Right lobe of liver (tissue), 6 donors: ENCODE measurements at regions not wholly inside any gene's neighbourhood (a gene's known extent, or its start where the extent isn't known, plus 50 kb on each side); places are given as distances from the start of the nearest gene placed in this dataset.

ENCODE experiments used
- ATAC-seq, 4 donors: fragments of 200-7000 bp; cut with Tn5 transposase; one replicate each; pipeline ENCODE4 v1.9.1; 2020; ENCODE audit warnings: mild to moderate bottlenecking in 4 of 4, moderate library complexity in 4 of 4
- DNase-seq, 3 donors: peaks; one replicate each; pipeline ENCODE4 v3.0.0-alpha.2; 2020
- H3K27ac ChIP-seq, 3 donors: fragments of 200-600 bp; one replicate each; pipeline ENCODE4 v1.8.0; 2022
- H3K27me3 ChIP-seq, 2 donors: fragments of 200-600 bp; one replicate each; pipeline ENCODE4 v1.8.0; 2022
- H3K36me3 ChIP-seq, 4 donors: fragments of 200-600 bp; sonication (generic) in 1 of 4; one replicate each; pipeline versions ENCODE4 v1.5.1 to v1.8.0; 2017 to 2022; ENCODE audit warnings: control low read depth in 1 of 4
- H3K4me1 ChIP-seq, 4 donors: fragments of 200-600 bp; sonication (generic) in 1 of 4; one replicate each; pipeline versions ENCODE4 v1.5.1 to v1.8.0; 2017 to 2022; ENCODE audit warnings: control low read depth in 1 of 4
- H3K4me3 ChIP-seq, 3 donors: fragments of 200-600 bp; one replicate each; pipeline ENCODE4 v1.8.0; 2022
- H3K9me3 ChIP-seq, 4 donors: fragments of 200-600 bp; sonication (generic) in 1 of 4; one replicate each; pipeline versions ENCODE4 v1.5.1 to v1.8.0; 2017 to 2022; ENCODE audit warnings: control low read depth in 1 of 4
- POLR2A ChIP-seq: fragments of 450-650 bp; IDR thresholded peaks from one replicate; pipeline ENCODE4 v1.6.1; 2017; ENCODE audit warnings: antibody characterized with exemption, mild to moderate bottlenecking
- WGBS: methylation state at CpG from one replicate; pipeline ENCODE4 v1.1.6; 2018; ENCODE audit warnings: low coverage, low lambda C conversion rate; ENCODE audit not compliant: insufficient coverage; ENCODE audit errors: missing lambda C conversion rate; 5-methylcytosine and 5-hydroxymethylcytosine counted together
- intact Hi-C, 2 donors: fragments of 100-400 bp; cut with DNase I; formaldehyde crosslinking; loops; one replicate each; pipeline versions ENCODE4 v1.11.2 to v1.14.1; 2022
- TF ChIP-seq, protein P1 (sequence below), 4 donors: fragments of 200-600 bp in 3 of 4; fragments of 450-650 bp in 1 of 4; IDR thresholded peaks; one replicate each; pipeline versions ENCODE4 v1.5.1 to v1.8.0; 2016 to 2022; ENCODE audit warnings: antibody characterized with exemption in 4 of 4, mild to moderate bottlenecking in 2 of 4
- donor health status: DM: no; HTN: yes; CAD: no.
- donor health status: DM: no; HTN: no; CAD: no.
- donor health status: DM: no; HTN: no; CAD: no.
- donor health status: DM: no; HTN: yes; CAD: no.
- donor health status: DM: no; HTN: yes; CAD: no.

DNA sequence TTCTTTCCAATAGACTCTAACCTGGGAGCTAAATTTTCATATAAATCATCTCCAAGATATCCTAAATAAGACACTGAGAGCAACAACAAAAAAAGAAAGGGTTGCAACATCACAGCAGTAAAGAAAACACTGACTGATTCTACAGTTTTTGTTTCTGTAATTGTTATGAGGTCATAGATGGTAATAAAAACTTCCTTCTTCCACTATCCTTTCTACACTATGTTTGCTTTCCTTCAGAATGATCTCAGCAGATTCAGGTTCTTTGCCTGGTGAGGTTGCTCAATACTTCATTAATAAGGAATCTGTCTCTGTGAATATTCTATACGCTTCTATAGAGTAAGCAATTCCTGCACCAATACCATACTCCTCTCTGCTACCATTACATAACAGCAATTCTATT, 835.6 kb upstream of the GRAMD2B start:
- DNase-seq: no peak
- WGBS: 90% methylated on average over 1 of the region's 1 CpG
- TF ChIP-seq POLR2A: no peak
- TF ChIP-seq, protein P1, sequence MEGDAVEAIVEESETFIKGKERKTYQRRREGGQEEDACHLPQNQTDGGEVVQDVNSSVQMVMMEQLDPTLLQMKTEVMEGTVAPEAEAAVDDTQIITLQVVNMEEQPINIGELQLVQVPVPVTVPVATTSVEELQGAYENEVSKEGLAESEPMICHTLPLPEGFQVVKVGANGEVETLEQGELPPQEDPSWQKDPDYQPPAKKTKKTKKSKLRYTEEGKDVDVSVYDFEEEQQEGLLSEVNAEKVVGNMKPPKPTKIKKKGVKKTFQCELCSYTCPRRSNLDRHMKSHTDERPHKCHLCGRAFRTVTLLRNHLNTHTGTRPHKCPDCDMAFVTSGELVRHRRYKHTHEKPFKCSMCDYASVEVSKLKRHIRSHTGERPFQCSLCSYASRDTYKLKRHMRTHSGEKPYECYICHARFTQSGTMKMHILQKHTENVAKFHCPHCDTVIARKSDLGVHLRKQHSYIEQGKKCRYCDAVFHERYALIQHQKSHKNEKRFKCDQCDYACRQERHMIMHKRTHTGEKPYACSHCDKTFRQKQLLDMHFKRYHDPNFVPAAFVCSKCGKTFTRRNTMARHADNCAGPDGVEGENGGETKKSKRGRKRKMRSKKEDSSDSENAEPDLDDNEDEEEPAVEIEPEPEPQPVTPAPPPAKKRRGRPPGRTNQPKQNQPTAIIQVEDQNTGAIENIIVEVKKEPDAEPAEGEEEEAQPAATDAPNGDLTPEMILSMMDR (IDR thresholded peaks at IDR 0.05): no peak
- H3K27me3 ChIP-seq: no peaks in the 10 kb centered on the region
- no peak overlapping the region for H3K27ac ChIP-seq
- no peak overlapping the region for H3K4me3 ChIP-seq
- no peaks in the 10 kb centered on the region for H3K36me3 ChIP-seq
- intact Hi-C loops: no loop called here
- ATAC-seq: no peak
- H3K4me1 ChIP-seq: peaks cover 0 to 19% (median 0%) of the 10 kb centered on the region in 4 donors
- H3K9me3 ChIP-seq: no peaks in the 10 kb centered on the region

DNA sequence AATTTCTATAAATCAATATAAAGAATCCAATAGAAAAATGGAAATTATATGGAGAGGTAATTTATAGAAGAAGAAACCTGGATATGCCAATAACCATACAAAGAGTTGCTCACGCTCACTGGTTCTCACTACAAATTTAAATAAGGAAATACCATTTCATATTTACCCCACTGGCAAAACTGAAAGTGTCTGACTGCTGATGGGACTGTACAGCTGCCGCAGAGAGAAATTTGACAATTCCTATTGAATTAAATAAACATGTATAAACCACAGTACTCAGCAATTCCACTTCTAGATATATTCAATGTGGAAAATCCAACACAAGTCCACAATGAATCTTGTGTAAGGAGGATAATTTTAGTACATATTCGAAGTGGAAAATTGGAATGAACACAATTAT, 830.4 kb upstream of the GRAMD2B start:
- H3K27ac ChIP-seq: no peak overlapping the region
- H3K36me3 ChIP-seq: no peaks in the 10 kb centered on the region
- 59% methylated on average over 3 of the region's 3 CpGs for WGBS
- intact Hi-C loops: no loop called here
- ATAC-seq: no peak
- no peaks in the 10 kb centered on the region for H3K9me3 ChIP-seq
- no peak for DNase-seq
- TF ChIP-seq, protein P1 (IDR thresholded peaks at IDR 0.05): no peak
- no peak for TF ChIP-seq POLR2A
- no peaks in the 10 kb centered on the region for H3K27me3 ChIP-seq
- no peaks in the 10 kb centered on the region for H3K4me1 ChIP-seq
- no peak overlapping the region for H3K4me3 ChIP-seq

DNA sequence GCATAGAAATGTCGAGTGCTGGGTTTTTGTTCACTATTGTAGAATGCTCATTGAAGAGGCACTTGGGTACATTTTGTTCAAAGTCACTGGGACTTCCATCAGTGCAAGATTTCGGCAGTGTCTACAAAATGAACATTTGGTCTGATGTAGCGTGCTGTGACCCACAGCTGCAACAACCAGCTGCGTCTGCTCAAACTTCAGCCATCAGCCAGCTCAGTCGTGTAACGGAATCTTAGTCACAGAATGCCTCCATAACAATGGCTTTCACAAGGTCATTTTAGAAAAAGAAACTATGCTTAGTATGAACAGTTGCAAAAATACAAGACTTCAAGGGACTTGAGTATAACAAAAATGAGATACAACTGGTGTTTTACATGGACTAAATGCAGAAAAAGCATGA, 828.1 kb upstream of the GRAMD2B start:
- TF ChIP-seq, protein P1 (IDR thresholded peaks at IDR 0.05): no peak
- no peak for TF ChIP-seq POLR2A
- Histone ChIP-seq H3K36me3 (no peaks in the 10 kb centered on the region), H3K27ac (no peak overlapping the region), H3K4me3 (no peak overlapping the region), H3K9me3 (no peaks in the 10 kb centered on the region), H3K4me1 (no peaks in the 10 kb centered on the region), H3K27me3 (no peaks in the 10 kb centered on the region)
- DNase-seq: no peak
- 62% methylated on average over 6 of the region's 6 CpGs for WGBS
- ATAC-seq: no peak
- intact Hi-C loops: no loop called here

DNA sequence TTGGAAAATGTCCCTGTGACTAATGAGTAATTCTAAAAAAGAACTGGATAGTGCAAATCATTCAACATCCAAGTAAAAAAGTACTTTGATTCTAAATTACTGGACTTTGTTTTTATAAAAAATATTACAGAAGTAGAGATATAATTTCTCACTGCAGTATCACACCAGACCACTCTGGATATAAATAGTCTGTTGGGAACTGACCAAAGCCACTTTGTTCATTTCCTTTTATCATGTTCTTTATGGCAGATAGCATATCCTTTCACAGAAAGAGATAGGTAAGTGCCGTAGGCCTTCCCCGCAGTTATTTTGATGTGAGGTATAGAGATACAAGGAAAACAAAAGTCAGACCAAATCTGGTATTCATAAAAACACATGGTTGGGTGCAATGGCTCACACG, 827.4 kb upstream of the GRAMD2B start:
- DNase-seq (no peak), ATAC-seq (no peak)
- Histone ChIP-seq H3K9me3 (no peaks in the 10 kb centered on the region), H3K27ac (no peak overlapping the region), H3K4me1 (no peaks in the 10 kb centered on the region), H3K27me3 (no peaks in the 10 kb centered on the region), H3K36me3 (no peaks in the 10 kb centered on the region), H3K4me3 (no peak overlapping the region)
- TF ChIP-seq, protein P1 (IDR thresholded peaks at IDR 0.05): no peak
- TF ChIP-seq POLR2A: no peak
- intact Hi-C loops: no loop called here
- 86% methylated on average over 2 of the region's 3 CpGs for WGBS

DNA sequence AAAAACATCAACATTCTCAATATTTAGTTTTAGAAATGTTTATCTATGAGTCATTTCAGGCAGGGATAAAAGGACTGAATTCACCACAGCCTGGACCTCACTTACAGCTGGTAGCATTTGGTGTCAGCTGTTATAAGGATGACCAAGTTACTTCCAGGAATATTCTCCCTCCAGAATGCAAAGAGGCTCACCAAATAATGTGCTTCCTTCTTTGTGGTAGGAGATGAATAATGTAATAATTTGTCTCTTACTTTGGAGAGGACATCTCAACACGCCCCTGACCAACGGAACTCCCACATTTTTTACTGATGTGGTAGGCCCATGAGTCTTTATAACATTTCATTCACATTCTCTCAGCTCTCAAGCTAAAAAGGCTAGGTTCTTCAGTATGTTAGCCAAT, 825.9 kb upstream of the GRAMD2B start:
- no peaks in the 10 kb centered on the region for H3K27me3 ChIP-seq
- H3K4me1 ChIP-seq: no peaks in the 10 kb centered on the region
- ATAC-seq (no peak), DNase-seq (no peak)
- no peaks in the 10 kb centered on the region for H3K9me3 ChIP-seq
- no peak overlapping the region for H3K27ac ChIP-seq
- no peak overlapping the region for H3K4me3 ChIP-seq
- intact Hi-C loops: no loop called here
- WGBS: 84% methylated on average over 2 of the region's 2 CpGs
- no peaks in the 10 kb centered on the region for H3K36me3 ChIP-seq
- TF ChIP-seq POLR2A: no peak
- TF ChIP-seq, protein P1 (IDR thresholded peaks at IDR 0.05): no peak
